HAP-1 (cell line): ENCODE measurements at regions not wholly inside any gene's neighbourhood (a gene's known extent, or its start where the extent isn't known, plus 50 kb on each side); places are given as distances from the start of the nearest gene placed in this dataset.

Experiments
- DNase-seq, 2 experiments: peaks; one replicate each; pipeline ENCODE4 v3.0.0-alpha.2; 2016 to 2020; ENCODE audit warnings: low spot score in 2 of 2
- H3K27me3 ChIP-seq: fragments of 250-450 bp; sonication (Bioruptor Pico); 2 replicates; pipeline ENCODE4 v1.5.1; 2020; ENCODE audit warnings: low read depth, mild to moderate bottlenecking, moderate library complexity
- H3K36me3 ChIP-seq: fragments of 250-450 bp; sonication (Bioruptor Pico); replicated peaks from 2 replicates; pipeline ENCODE4 v1.5.1; 2020; ENCODE audit warnings: mild to moderate bottlenecking
- H3K4me1 ChIP-seq: fragments of 250-450 bp; sonication (Bioruptor Pico); 2 replicates; pipeline ENCODE4 v1.5.1; 2020; ENCODE audit warnings: mild to moderate bottlenecking
- H3K4me3 ChIP-seq: fragments of 250-450 bp; sonication (Bioruptor Pico); 2 replicates; pipeline ENCODE4 v1.5.1; 2020; ENCODE audit warnings: mild to moderate bottlenecking, moderate library complexity
- H3K9me3 ChIP-seq: fragments of 250-450 bp; sonication (Bioruptor Pico); 2 replicates; pipeline ENCODE4 v1.5.1; 2020; ENCODE audit warnings: mild to moderate bottlenecking, moderate library complexity
- in situ Hi-C: fragments of 300-500 bp; cut with MboI; formaldehyde crosslinking; loops from 3 replicates; pipeline ENCODE4 v1.14.3; 2020; ENCODE audit warnings: low sequenced_read_pairs, inconsistent platforms, mixed read lengths

GRCh38 chr12:115387467-115387901, 703.5 kb upstream of the TBX3 start:
- DNase-seq = no peak
- H3K27me3 ChIP-seq = no peaks in the 10 kb centered on the region
- H3K36me3 ChIP-seq = no peaks in the 10 kb centered on the region
- H3K4me1 ChIP-seq = no peaks in the 10 kb centered on the region
- no peak overlapping the region for H3K4me3 ChIP-seq
- in situ Hi-C loops = no loop called here
- no peaks in the 10 kb centered on the region for H3K9me3 ChIP-seq

- in situ Hi-C loops = no loop called here
- no peaks in the 10 kb centered on the region for H3K36me3 ChIP-seq
- no peaks in the 10 kb centered on the region for H3K27me3 ChIP-seq
- H3K9me3 ChIP-seq = no peaks in the 10 kb centered on the region
- H3K4me1 ChIP-seq = no peaks in the 10 kb centered on the region
- no peak for DNase-seq
- no peak overlapping the region for H3K4me3 ChIP-seq
Observed at GRCh38 chr12:115386946-115387345, 703.0 kb upstream of the TBX3 start.

GRCh38 chr12:115385141-115385540, 701.2 kb upstream of the TBX3 start:
- Histone ChIP-seq H3K9me3 (no peaks in the 10 kb centered on the region), H3K36me3 (no peaks in the 10 kb centered on the region), H3K27me3 (no peaks in the 10 kb centered on the region), H3K4me1 (no peaks in the 10 kb centered on the region), H3K4me3 (no peak overlapping the region)
- in situ Hi-C loops = no loop called here
- DNase-seq = no peak

- in situ Hi-C loops = no loop called here
- Histone ChIP-seq H3K9me3 (no peaks in the 10 kb centered on the region), H3K4me1 (no peaks in the 10 kb centered on the region)
Observed at GRCh38 chr12:115384391-115384790, 700.4 kb upstream of the TBX3 start.

GRCh38 chr12:115383668-115384067, 699.7 kb upstream of the TBX3 start:
- H3K27me3 ChIP-seq = no peaks in the 10 kb centered on the region
- no peaks in the 10 kb centered on the region for H3K4me1 ChIP-seq
- in situ Hi-C loops = no loop called here
- H3K36me3 ChIP-seq = no peaks in the 10 kb centered on the region
- H3K4me3 ChIP-seq = no peak overlapping the region
- H3K9me3 ChIP-seq = no peaks in the 10 kb centered on the region
- no peak for DNase-seq

More at GRCh38 chr12:115384391-115384790, 700.4 kb upstream of the TBX3 start:
- Histone ChIP-seq H3K4me3 (no peak overlapping the region), H3K36me3 (no peaks in the 10 kb centered on the region), H3K27me3 (no peaks in the 10 kb centered on the region)
- no peak for DNase-seq

- no peak for DNase-seq
- Histone ChIP-seq H3K9me3 (no peaks in the 10 kb centered on the region), H3K4me1 (no peaks in the 10 kb centered on the region), H3K36me3 (no peaks in the 10 kb centered on the region), H3K27me3 (no peaks in the 10 kb centered on the region), H3K4me3 (no peak overlapping the region)
- in situ Hi-C loops = no loop called here
Observed at GRCh38 chr12:115382681-115383080, 698.7 kb upstream of the TBX3 start.

- in situ Hi-C loops = no loop called here
- H3K4me1 ChIP-seq = no peaks in the 10 kb centered on the region
Observed at GRCh38 chr12:115380546-115381120, 696.7 kb upstream of the TBX3 start.

GRCh38 chr12:115378291-115378690, 694.3 kb upstream of the TBX3 start:
- Histone ChIP-seq H3K4me1 (no peaks in the 10 kb centered on the region), H3K27me3 (no peaks in the 10 kb centered on the region), H3K9me3 (no peaks in the 10 kb centered on the region), H3K36me3 (no peaks in the 10 kb centered on the region), H3K4me3 (no peak overlapping the region)
- DNase-seq = no peak
- in situ Hi-C loops = no loop called here

More at GRCh38 chr12:115380546-115381120, 696.7 kb upstream of the TBX3 start:
- DNase-seq = no peak
- Histone ChIP-seq H3K27me3 (no peaks in the 10 kb centered on the region), H3K4me3 (no peak overlapping the region), H3K9me3 (no peaks in the 10 kb centered on the region), H3K36me3 (no peaks in the 10 kb centered on the region)

- Histone ChIP-seq H3K36me3 (no peaks in the 10 kb centered on the region), H3K27me3 (no peaks in the 10 kb centered on the region), H3K9me3 (no peaks in the 10 kb centered on the region), H3K4me1 (no peaks in the 10 kb centered on the region), H3K4me3 (no peak overlapping the region)
- no peak for DNase-seq
- in situ Hi-C loops = no loop called here
Observed at GRCh38 chr12:115377779-115378178, 693.8 kb upstream of the TBX3 start.

- Histone ChIP-seq H3K36me3 (no peaks in the 10 kb centered on the region), H3K4me3 (no peak overlapping the region), H3K9me3 (no peaks in the 10 kb centered on the region), H3K27me3 (no peaks in the 10 kb centered on the region), H3K4me1 (no peaks in the 10 kb centered on the region)
- DNase-seq = no peak
- in situ Hi-C loops = no loop called here
Observed at GRCh38 chr12:115377230-115377629, 693.3 kb upstream of the TBX3 start.

- no peaks in the 10 kb centered on the region for H3K4me1 ChIP-seq
- H3K36me3 ChIP-seq = no peaks in the 10 kb centered on the region
- no peaks in the 10 kb centered on the region for H3K9me3 ChIP-seq
- in situ Hi-C loops = no loop called here
- H3K27me3 ChIP-seq = no peaks in the 10 kb centered on the region
- no peak overlapping the region for H3K4me3 ChIP-seq
- DNase-seq = no peak
Observed at GRCh38 chr12:115375186-115375991, 691.4 kb upstream of the TBX3 start.

- Histone ChIP-seq H3K4me3 (no peak overlapping the region), H3K27me3 (no peaks in the 10 kb centered on the region), H3K9me3 (no peaks in the 10 kb centered on the region), H3K4me1 (no peaks in the 10 kb centered on the region), H3K36me3 (no peaks in the 10 kb centered on the region)
- in situ Hi-C loops = no loop called here
- no peak for DNase-seq
Observed at GRCh38 chr12:115374480-115375185, 690.7 kb upstream of the TBX3 start.

- no peaks in the 10 kb centered on the region for H3K36me3 ChIP-seq
- H3K27me3 ChIP-seq = no peaks in the 10 kb centered on the region; the same call in 1 of the 2 replicates
- no peak overlapping the region for H3K4me3 ChIP-seq
- in situ Hi-C loops = no loop called here
- H3K4me1 ChIP-seq = no peaks in the 10 kb centered on the region
- DNase-seq = no peak
- H3K9me3 ChIP-seq = no peaks in the 10 kb centered on the region
Observed at GRCh38 chr12:115371711-115372110, 687.7 kb upstream of the TBX3 start.

GRCh38 chr12:115370650-115371049, 686.7 kb upstream of the TBX3 start:
- H3K4me1 ChIP-seq = no peaks in the 10 kb centered on the region
- no peak overlapping the region for H3K4me3 ChIP-seq
- DNase-seq = no peak
- no peaks in the 10 kb centered on the region; the same call in 1 of the 2 replicates for H3K27me3 ChIP-seq
- in situ Hi-C loops = no loop called here
- H3K9me3 ChIP-seq = no peaks in the 10 kb centered on the region
- no peaks in the 10 kb centered on the region for H3K36me3 ChIP-seq
